ENCODE measurements at regions not wholly inside any gene's neighbourhood (a gene's known extent, or its start where the extent isn't known, plus 50 kb on each side); places are given as distances from the start of the nearest gene placed in this dataset.

DNA sequence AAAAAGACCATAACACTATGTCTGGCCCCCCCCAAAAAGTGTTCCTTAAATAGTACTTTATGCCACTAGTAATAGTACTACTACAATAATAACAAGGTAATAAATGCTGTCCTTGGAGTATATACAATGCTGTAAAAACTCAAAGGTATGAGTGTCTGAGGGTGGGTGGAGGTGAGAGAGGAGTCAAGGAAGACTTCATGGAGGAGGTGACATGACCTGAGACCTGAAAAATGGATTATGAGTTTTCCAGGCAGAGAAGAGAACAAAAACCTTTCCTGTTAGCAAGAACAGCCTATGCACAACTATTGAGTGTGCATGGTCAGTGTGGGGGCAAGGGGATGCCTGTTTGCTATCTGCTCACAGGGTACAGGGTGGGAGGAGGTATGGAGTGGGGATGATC is 290.2 kb upstream of the USP24 start:
- peaks cover 35% of the 10 kb centered on the region for H3K4me1 Mint-ChIP-seq (ENCODE audit: low read depth, unreplicated experiment)
- no peaks in the 10 kb centered on the region for H3K27me3 Mint-ChIP-seq (ENCODE audit: unreplicated experiment)
- no peaks in the 10 kb centered on the region for H3K36me3 Mint-ChIP-seq (ENCODE audit: insufficient read depth, unreplicated experiment)
- TF ChIP-seq, protein P1, sequence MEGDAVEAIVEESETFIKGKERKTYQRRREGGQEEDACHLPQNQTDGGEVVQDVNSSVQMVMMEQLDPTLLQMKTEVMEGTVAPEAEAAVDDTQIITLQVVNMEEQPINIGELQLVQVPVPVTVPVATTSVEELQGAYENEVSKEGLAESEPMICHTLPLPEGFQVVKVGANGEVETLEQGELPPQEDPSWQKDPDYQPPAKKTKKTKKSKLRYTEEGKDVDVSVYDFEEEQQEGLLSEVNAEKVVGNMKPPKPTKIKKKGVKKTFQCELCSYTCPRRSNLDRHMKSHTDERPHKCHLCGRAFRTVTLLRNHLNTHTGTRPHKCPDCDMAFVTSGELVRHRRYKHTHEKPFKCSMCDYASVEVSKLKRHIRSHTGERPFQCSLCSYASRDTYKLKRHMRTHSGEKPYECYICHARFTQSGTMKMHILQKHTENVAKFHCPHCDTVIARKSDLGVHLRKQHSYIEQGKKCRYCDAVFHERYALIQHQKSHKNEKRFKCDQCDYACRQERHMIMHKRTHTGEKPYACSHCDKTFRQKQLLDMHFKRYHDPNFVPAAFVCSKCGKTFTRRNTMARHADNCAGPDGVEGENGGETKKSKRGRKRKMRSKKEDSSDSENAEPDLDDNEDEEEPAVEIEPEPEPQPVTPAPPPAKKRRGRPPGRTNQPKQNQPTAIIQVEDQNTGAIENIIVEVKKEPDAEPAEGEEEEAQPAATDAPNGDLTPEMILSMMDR (IDR thresholded peaks at IDR 0.05; ENCODE audit: unreplicated experiment) = no peak
- no peak overlapping the region for H3K27ac Mint-ChIP-seq (ENCODE audit: unreplicated experiment)
- CTCF ChIA-PET = no interaction called here
- no peak overlapping the region for H3K4me3 Mint-ChIP-seq (ENCODE audit: low read depth, unreplicated experiment)
- DNase-seq = no peak
- BruUV-seq (replicated peaks) = no TSS peak
- intact Hi-C loops (cut with micrococcal nuclease; ENCODE audit: unreplicated experiment) = no loop called here
- no peaks in the 10 kb centered on the region for H3K9me3 Mint-ChIP-seq (ENCODE audit: low read depth, unreplicated experiment)

DNA sequence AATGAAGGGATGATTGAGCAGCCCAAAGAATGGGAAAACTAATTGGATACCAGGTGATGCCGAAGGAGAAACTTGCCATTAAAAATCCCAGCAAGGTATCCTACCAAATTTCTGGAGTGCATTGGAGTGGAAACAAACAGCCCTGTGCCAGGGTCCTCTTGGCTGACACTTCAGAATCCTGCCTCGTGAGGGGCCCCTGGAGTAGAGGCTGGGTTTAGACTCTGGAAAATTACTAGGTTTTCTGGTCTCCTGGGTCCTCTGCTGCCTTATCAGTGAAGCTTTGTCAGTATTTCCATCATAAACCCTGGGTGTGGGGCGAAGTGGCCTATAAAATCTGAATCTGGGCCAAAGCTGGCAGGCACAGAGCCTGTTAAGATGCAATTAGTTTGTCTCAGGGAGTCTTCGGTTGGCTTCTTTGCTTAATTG is 289.2 kb upstream of the USP24 start:
- peaks cover 35% of the 10 kb centered on the region for H3K4me1 Mint-ChIP-seq (ENCODE audit: low read depth, unreplicated experiment)
- no peaks in the 10 kb centered on the region for H3K9me3 Mint-ChIP-seq (ENCODE audit: low read depth, unreplicated experiment)

GRCh38 chr1:55503663-55504305 is 288.6 kb upstream of the USP24 start:
- no TSS peak for BruUV-seq (replicated peaks)
- intact Hi-C loops (cut with micrococcal nuclease; ENCODE audit: unreplicated experiment) = no loop called here
- CTCF ChIA-PET = no interaction called here
- TF ChIP-seq, protein P1 (IDR thresholded peaks at IDR 0.05; ENCODE audit: unreplicated experiment) = no peak
- Mint-ChIP-seq H3K4me3 (ENCODE audit: low read depth, unreplicated experiment) (no peak overlapping the region), H3K4me1 (ENCODE audit: low read depth, unreplicated experiment) (peaks cover 35% of the 10 kb centered on the region), H3K27me3 (ENCODE audit: unreplicated experiment) (no peaks in the 10 kb centered on the region), H3K27ac (ENCODE audit: unreplicated experiment) (no peak overlapping the region), H3K36me3 (ENCODE audit: insufficient read depth, unreplicated experiment) (no peaks in the 10 kb centered on the region), H3K9me3 (ENCODE audit: low read depth, unreplicated experiment) (no peaks in the 10 kb centered on the region)
- no peak for DNase-seq

More for the DNA sequence above, 289.2 kb upstream of the USP24 start:
- Mint-ChIP-seq H3K27ac (ENCODE audit: unreplicated experiment) (no peak overlapping the region), H3K27me3 (ENCODE audit: unreplicated experiment) (no peaks in the 10 kb centered on the region), H3K4me3 (ENCODE audit: low read depth, unreplicated experiment) (no peak overlapping the region), H3K36me3 (ENCODE audit: insufficient read depth, unreplicated experiment) (no peaks in the 10 kb centered on the region)
- BruUV-seq (replicated peaks) = no TSS peak
- no peak for DNase-seq
- TF ChIP-seq, protein P1 (IDR thresholded peaks at IDR 0.05; ENCODE audit: unreplicated experiment) = no peak
- CTCF ChIA-PET = no interaction called here
- intact Hi-C loops (cut with micrococcal nuclease; ENCODE audit: unreplicated experiment) = no loop called here

- DNase-seq = no peak
- H3K27ac Mint-ChIP-seq (ENCODE audit: unreplicated experiment) = no peak overlapping the region
- no peaks in the 10 kb centered on the region for H3K27me3 Mint-ChIP-seq (ENCODE audit: unreplicated experiment)
- H3K4me1 Mint-ChIP-seq (ENCODE audit: low read depth, unreplicated experiment) = peaks cover 14% of the 10 kb centered on the region
- H3K9me3 Mint-ChIP-seq (ENCODE audit: low read depth, unreplicated experiment) = no peaks in the 10 kb centered on the region
- intact Hi-C loops (cut with micrococcal nuclease; ENCODE audit: unreplicated experiment) = no loop called here
- CTCF ChIA-PET = no interaction called here
- no peak overlapping the region for H3K4me3 Mint-ChIP-seq (ENCODE audit: low read depth, unreplicated experiment)
- H3K36me3 Mint-ChIP-seq (ENCODE audit: insufficient read depth, unreplicated experiment) = no peaks in the 10 kb centered on the region
- BruUV-seq (replicated peaks) = no TSS peak
- TF ChIP-seq, protein P1 (IDR thresholded peaks at IDR 0.05; ENCODE audit: unreplicated experiment) = no peak
These were observed 285.4 kb upstream of the USP24 start for GRCh38 chr1:55500601-55501000.

Measured in Calu3 (cell line).